Stimulated activated naive CD8-positive, alpha-beta T cell treated with anti-CD3 and anti-CD28 coated beads, Interleukin-15, Interleukin-2, amounts not matched to agents 100 ng/mL and 50 ng/mL, for 24 hours (primary cell): ENCODE measurements at regions not wholly inside any gene's neighbourhood (a gene's known extent, or its start where the extent isn't known, plus 50 kb on each side); places are given as distances from the start of the nearest gene placed in this dataset.

Source experiments
- H3K27ac Mint-ChIP-seq: one replicate; pipeline ENCODE4 v1.8.0; 2021; ENCODE audit warnings: mild to moderate bottlenecking, mixed read lengths
- H3K27me3 Mint-ChIP-seq: one replicate; pipeline ENCODE4 v1.8.0; 2021; ENCODE audit warnings: mixed read lengths
- H3K36me3 Mint-ChIP-seq: one replicate; pipeline ENCODE4 v1.8.0; 2021; ENCODE audit warnings: low read depth, mixed read lengths
- H3K4me1 Mint-ChIP-seq: one replicate; pipeline ENCODE4 v1.8.0; 2021; ENCODE audit warnings: low read depth, mixed read lengths
- H3K4me3 Mint-ChIP-seq: one replicate; pipeline ENCODE4 v1.8.0; 2021; ENCODE audit warnings: mild to moderate bottlenecking, mixed read lengths
- H3K9me3 Mint-ChIP-seq: one replicate; pipeline ENCODE4 v1.8.0; 2021; ENCODE audit warnings: mixed read lengths

- no peaks in the 10 kb centered on the region for H3K4me1 Mint-ChIP-seq
- no peaks in the 10 kb centered on the region for H3K9me3 Mint-ChIP-seq
- no peaks in the 10 kb centered on the region for H3K36me3 Mint-ChIP-seq
- H3K4me3 Mint-ChIP-seq: no peak overlapping the region
- no peak overlapping the region for H3K27ac Mint-ChIP-seq
- peaks cover 19% of the 10 kb centered on the region for H3K27me3 Mint-ChIP-seq
Measured at GRCh38 chr12:113766131-113766878, 199.8 kb downstream of the RBM19 start.

GRCh38 chr12:113764661-113765060 lies 201.5 kb downstream of the RBM19 start:
- peaks cover 27% of the 10 kb centered on the region for H3K27me3 Mint-ChIP-seq
- no peaks in the 10 kb centered on the region for H3K4me1 Mint-ChIP-seq
- no peaks in the 10 kb centered on the region for H3K9me3 Mint-ChIP-seq
- H3K36me3 Mint-ChIP-seq: no peaks in the 10 kb centered on the region
- H3K4me3 Mint-ChIP-seq: no peak overlapping the region
- H3K27ac Mint-ChIP-seq: no peak overlapping the region

GRCh38 chr12:113762882-113763816 lies 203.0 kb downstream of the RBM19 start:
- no peaks in the 10 kb centered on the region for H3K36me3 Mint-ChIP-seq
- no peak overlapping the region for H3K27ac Mint-ChIP-seq
- no peaks in the 10 kb centered on the region for H3K9me3 Mint-ChIP-seq
- H3K4me3 Mint-ChIP-seq: no peak overlapping the region
- H3K27me3 Mint-ChIP-seq: peaks cover 23% of the 10 kb centered on the region
- no peaks in the 10 kb centered on the region for H3K4me1 Mint-ChIP-seq

- Mint-ChIP-seq H3K27ac (no peak overlapping the region), H3K4me3 (no peak overlapping the region), H3K27me3 (peaks cover 23% of the 10 kb centered on the region), H3K4me1 (no peaks in the 10 kb centered on the region), H3K9me3 (no peaks in the 10 kb centered on the region), H3K36me3 (no peaks in the 10 kb centered on the region)
Measured at GRCh38 chr12:113762155-113762881, 203.8 kb downstream of the RBM19 start.

- Mint-ChIP-seq H3K27ac (no peak overlapping the region), H3K27me3 (peaks cover 29% of the 10 kb centered on the region), H3K9me3 (no peaks in the 10 kb centered on the region), H3K4me3 (no peak overlapping the region), H3K36me3 (no peaks in the 10 kb centered on the region), H3K4me1 (no peaks in the 10 kb centered on the region)
Measured at GRCh38 chr12:113759135-113759534, 207.0 kb downstream of the RBM19 start.

GRCh38 chr12:113758165-113758924 lies 207.8 kb downstream of the RBM19 start:
- Mint-ChIP-seq H3K27me3 (peaks cover 29% of the 10 kb centered on the region), H3K9me3 (no peaks in the 10 kb centered on the region), H3K4me1 (no peaks in the 10 kb centered on the region), H3K36me3 (no peaks in the 10 kb centered on the region), H3K4me3 (no peak overlapping the region), H3K27ac (no peak overlapping the region)

- Mint-ChIP-seq H3K4me3 (no peak overlapping the region), H3K9me3 (no peaks in the 10 kb centered on the region), H3K36me3 (no peaks in the 10 kb centered on the region), H3K27me3 (peaks cover 24% of the 10 kb centered on the region), H3K4me1 (no peaks in the 10 kb centered on the region), H3K27ac (no peak overlapping the region)
Measured at GRCh38 chr12:113757221-113758002, 208.7 kb downstream of the RBM19 start.

- no peaks in the 10 kb centered on the region for H3K36me3 Mint-ChIP-seq
- H3K27me3 Mint-ChIP-seq: peaks cover 20% of the 10 kb centered on the region
Measured at GRCh38 chr12:113756609-113757008, 209.5 kb downstream of the RBM19 start.

GRCh38 chr12:113755098-113755497 lies 211.0 kb downstream of the RBM19 start:
- no peak overlapping the region for H3K27ac Mint-ChIP-seq
- H3K36me3 Mint-ChIP-seq: no peaks in the 10 kb centered on the region
- H3K4me3 Mint-ChIP-seq: no peak overlapping the region
- no peaks in the 10 kb centered on the region for H3K4me1 Mint-ChIP-seq
- no peaks in the 10 kb centered on the region for H3K9me3 Mint-ChIP-seq
- H3K27me3 Mint-ChIP-seq: peaks cover 14% of the 10 kb centered on the region

More at GRCh38 chr12:113756609-113757008, 209.5 kb downstream of the RBM19 start:
- Mint-ChIP-seq H3K4me1 (no peaks in the 10 kb centered on the region), H3K9me3 (no peaks in the 10 kb centered on the region), H3K27ac (no peak overlapping the region), H3K4me3 (no peak overlapping the region)

- no peaks in the 10 kb centered on the region for H3K4me1 Mint-ChIP-seq
- no peaks in the 10 kb centered on the region for H3K36me3 Mint-ChIP-seq
- H3K27ac Mint-ChIP-seq: no peak overlapping the region
- H3K27me3 Mint-ChIP-seq: peaks cover 12% of the 10 kb centered on the region
- H3K4me3 Mint-ChIP-seq: no peak overlapping the region
- no peaks in the 10 kb centered on the region for H3K9me3 Mint-ChIP-seq
Measured at GRCh38 chr12:113751513-113751912, 214.6 kb downstream of the RBM19 start.

GRCh38 chr12:113749433-113749815 lies 216.7 kb downstream of the RBM19 start:
- H3K4me1 Mint-ChIP-seq: no peaks in the 10 kb centered on the region
- no peaks in the 10 kb centered on the region for H3K9me3 Mint-ChIP-seq
- peaks cover 17% of the 10 kb centered on the region for H3K27me3 Mint-ChIP-seq
- H3K36me3 Mint-ChIP-seq: no peaks in the 10 kb centered on the region
- H3K4me3 Mint-ChIP-seq: no peak overlapping the region
- H3K27ac Mint-ChIP-seq: no peak overlapping the region

- Mint-ChIP-seq H3K27me3 (peaks cover 17% of the 10 kb centered on the region), H3K27ac (no peak overlapping the region), H3K36me3 (no peaks in the 10 kb centered on the region), H3K4me3 (no peak overlapping the region), H3K9me3 (no peaks in the 10 kb centered on the region), H3K4me1 (no peaks in the 10 kb centered on the region)
Measured at GRCh38 chr12:113748707-113749432, 217.3 kb downstream of the RBM19 start.

- H3K27me3 Mint-ChIP-seq: peaks cover 17% of the 10 kb centered on the region
- no peaks in the 10 kb centered on the region for H3K9me3 Mint-ChIP-seq
- H3K27ac Mint-ChIP-seq: no peak overlapping the region
- H3K4me1 Mint-ChIP-seq: no peaks in the 10 kb centered on the region
- H3K36me3 Mint-ChIP-seq: no peaks in the 10 kb centered on the region
- no peak overlapping the region for H3K4me3 Mint-ChIP-seq
Measured at GRCh38 chr12:113747017-113747416, 219.1 kb downstream of the RBM19 start.
